HG03025 (cell line): ENCODE measurements at regions not wholly inside any gene's neighbourhood (a gene's known extent, or its start where the extent isn't known, plus 50 kb on each side); places are given as distances from the start of the nearest gene placed in this dataset.

Experiments used
- ATAC-seq: cut with Tn5 transposase; IDR thresholded peaks from one replicate; pipeline ENCODE4 v1.9.1; 2021; ENCODE audit warnings: mild to moderate bottlenecking, moderate library complexity; ENCODE audit not compliant: unreplicated experiment, low FRiP score

DNA sequence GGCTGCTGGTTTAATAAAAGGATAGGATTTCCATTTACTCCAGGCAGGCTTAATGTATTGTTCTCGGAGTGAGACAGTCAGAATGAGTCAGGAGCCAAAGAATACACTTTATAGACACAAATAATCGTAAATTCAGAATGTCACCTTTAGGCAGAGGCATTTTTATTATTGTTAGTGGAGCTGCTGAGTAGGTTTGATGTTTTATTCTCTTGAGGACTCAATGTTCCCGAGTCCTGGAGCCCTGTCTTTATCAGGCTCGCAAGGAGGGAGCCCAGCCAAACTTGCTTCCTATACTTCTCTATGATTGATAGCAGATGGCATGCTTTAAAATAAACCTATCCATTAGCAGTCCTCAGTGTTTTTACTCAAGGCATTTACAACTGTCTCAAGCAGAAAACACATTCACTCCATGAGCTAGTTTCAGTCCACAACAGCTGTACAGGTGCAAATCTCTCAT lies 492.3 kb upstream of the ZEB2 start:
- no peak for ATAC-seq

GRCh38 chr2:145010635-145011034 lies 490.7 kb upstream of the ZEB2 start:
- no peak for ATAC-seq

DNA sequence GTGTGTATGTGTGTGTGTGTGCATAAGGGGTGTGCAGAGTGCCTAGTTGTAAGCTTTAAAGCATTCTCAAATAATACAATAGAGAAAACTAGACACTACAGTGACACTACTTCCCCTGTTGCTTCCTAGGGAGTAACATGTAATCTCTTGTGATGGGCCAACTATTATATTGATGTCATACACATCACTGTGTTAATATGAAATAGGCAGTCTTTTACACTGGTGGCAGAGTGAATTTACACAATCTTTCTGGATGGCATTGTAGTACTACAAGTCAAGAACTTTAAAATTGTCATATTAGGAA lies 488.0 kb upstream of the ZEB2 start:
- ATAC-seq, result no peak

GRCh38 chr2:145007093-145007959 lies 487.4 kb upstream of the ZEB2 start:
- ATAC-seq, result no peak

DNA sequence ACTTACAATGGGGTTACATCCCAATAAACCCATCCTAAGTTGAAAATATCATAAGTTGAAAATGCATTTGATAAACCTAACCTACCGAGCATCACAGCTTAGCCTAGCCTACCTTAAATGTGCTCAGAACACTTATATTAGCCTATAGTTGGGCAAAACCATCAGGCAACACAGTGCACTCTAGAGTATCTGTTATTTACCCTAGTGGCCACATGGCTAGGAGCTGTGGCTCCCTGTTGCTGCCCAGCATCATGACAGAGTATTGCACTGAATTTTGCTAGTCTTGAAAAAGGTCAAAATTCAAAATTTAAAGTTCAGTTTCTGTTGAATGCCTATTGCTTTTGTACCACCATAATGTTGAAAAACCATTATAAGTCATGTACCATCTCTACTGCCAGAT lies 482.7 kb upstream of the ZEB2 start:
- no peak for ATAC-seq

DNA sequence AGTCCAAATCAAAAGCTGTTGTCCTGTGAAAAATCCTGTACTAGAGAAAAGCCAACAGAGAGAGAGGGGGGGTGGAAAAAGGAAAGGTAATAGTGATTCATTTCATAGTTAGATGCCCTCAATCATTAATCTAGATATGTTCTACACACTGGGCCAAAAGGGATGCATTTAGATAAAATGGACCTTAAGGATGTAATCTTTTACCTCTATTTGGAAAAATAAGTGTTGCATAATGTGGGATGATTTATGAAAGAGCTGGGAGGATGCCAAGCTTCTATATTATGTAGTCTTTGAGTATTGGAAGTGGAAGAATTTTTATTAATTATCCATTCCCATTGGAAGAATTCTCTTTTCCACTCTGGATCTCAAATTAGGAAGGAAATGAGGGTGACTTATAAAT lies 480.5 kb upstream of the ZEB2 start:
- no peak for ATAC-seq

- no peak for ATAC-seq
These were observed 480.0 kb upstream of the ZEB2 start for GRCh38 chr2:144999936-145000335.

DNA sequence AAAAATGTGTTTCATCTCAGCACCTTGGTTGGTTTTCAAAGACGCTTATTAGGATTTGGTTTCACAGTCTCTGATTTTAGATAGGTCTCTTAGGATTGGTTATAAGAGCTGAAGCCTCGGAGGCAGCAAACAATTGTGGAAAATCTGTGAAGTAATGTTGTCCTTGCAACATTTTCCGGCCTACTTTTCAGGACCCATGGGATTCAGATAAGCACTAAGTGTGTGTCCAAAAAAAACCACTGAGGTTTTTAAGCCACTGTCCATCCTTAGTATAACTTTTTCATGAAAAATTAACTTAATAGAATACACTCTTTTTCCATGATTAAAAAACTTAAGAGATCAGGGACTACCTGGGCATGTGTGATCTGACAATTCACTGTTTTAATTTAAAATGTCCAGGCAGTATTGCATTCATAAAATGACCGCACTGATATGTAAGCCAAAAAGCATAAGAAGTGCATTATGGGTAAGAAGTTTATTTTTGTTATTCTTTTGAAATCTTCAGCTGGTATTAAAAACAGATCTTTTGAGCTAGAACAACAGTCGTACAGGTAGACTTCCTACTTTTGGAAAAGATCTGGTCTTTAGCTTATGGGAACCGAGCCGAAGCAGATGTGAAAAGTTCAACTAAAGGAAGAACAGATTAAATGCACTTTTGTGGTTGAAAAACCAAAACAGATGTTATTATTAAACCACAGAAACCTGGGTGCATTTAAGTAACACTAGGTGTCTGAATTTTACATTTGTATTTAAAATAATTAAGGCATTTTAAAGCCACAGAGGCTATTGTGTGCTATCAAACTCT lies 479.4 kb upstream of the ZEB2 start:
- no peak for ATAC-seq

DNA sequence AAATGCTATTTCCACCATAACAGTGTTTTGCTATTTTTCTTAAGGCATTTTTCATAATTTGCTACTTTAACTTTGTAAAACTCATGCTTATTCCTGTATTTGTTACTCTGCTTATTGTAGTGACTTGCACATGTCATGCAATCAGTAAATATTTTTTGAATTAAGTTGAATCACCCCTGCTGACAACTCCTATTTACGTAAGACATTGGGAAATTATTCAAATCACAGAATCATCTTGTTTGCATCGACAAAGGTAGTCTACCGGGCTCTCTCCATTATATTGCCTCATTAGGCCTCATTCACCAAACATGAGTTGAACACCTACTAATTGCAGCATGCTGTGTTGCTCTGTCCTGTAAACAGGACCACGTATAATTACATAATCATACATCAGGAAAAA lies 478.5 kb upstream of the ZEB2 start:
- ATAC-seq, result no peak

GRCh38 chr2:144996225-144996795 lies 476.4 kb upstream of the ZEB2 start:
- no peak for ATAC-seq

DNA sequence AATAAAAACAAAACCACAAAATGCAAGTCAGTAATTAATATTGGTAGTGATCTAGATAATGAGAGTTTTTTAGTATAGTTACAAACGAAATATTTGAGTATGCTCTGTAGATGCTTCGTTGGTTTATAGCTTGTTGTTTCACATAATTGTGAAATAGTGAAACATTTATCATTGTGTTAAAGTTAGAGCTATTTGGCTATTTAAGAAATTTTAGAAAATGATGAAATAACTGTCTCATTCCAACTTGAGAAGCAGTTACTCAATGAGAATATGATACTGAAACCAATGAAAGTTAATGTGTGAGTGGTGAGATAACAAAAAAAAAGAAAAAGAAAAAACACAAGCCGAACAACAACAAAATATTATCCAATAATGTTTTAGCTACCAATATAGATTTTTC lies 475.6 kb upstream of the ZEB2 start:
- ATAC-seq, result no peak

GRCh38 chr2:144990661-144991060 lies 470.7 kb upstream of the ZEB2 start:
- ATAC-seq, result no peak

DNA sequence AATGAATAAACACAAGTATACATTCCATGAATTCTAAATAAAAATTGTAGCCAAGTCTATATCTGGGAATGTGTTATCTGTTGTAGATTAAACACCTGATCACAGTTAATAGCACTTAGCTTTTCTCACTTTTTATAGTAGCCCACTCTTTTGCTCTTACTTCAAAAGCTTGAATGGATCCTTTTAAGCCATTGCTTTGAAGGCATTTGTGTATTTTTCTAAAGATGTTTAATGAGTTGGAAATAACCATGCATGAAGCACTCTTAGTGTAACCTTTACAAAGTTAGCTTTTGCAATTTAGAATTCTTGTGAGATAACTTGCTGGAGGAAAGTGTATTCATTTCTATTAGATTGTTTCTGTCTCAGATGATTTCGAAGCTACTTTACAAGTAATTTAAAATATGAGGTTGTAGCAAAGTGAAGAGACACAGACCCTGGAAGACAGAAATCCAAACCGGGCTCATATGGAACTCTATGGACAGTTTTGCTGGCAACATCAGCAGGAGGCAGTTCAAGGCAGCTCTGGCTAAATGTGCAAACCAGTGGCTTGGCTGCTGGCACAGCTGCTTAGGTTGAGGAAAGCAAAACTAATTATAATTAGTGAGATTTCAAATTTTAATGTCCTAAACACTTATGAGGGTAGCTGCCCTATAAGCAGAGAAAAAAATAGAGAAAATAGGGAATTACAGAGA lies 469.8 kb upstream of the ZEB2 start:
- ATAC-seq, result no peak

DNA sequence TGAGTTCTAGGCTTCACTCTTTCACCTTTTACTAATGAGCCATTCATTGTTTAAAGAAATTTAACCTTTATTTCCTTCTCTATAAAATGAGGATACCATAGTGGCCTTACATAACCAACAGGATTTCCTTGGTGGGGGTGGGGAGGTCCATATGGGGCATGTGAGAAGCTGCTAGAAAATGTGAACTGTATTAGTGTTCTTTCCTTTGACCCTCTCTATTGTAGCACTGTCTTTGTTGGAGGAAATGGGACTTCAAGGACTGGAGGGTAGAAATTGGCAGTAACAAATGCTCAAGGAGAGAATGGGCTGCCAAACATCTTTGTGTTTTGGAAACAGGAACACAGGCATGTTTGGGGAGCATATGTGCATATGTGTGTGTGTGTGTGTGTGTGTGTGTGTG lies 468.7 kb upstream of the ZEB2 start:
- ATAC-seq, result no peak

DNA sequence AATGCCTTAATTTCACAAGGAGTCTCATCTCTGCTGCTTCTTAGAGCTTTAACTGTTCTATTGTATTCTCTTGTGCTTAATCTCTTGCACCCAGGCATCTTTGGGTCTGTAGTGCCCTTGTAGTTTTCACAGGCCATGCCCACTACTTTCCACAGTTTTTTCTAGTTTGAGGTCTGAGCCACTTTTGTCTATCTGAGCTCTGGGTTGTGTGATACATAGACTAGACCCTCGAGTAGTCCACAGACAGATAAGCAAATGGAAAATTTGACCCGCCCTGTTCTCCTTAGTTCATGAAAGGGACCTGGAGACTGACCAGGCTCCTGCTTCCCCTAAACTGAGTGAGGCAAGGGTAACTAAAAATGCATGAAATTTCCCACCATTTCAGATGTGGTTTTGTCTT lies 466.8 kb upstream of the ZEB2 start:
- no peak for ATAC-seq

GRCh38 chr2:144984038-144984437 lies 464.1 kb upstream of the ZEB2 start:
- no peak for ATAC-seq

- ATAC-seq, result no peak
These were observed 463.2 kb upstream of the ZEB2 start for GRCh38 chr2:144983107-144983506.

GRCh38 chr2:144982481-144982880 lies 462.6 kb upstream of the ZEB2 start:
- ATAC-seq, result no peak

- no peak for ATAC-seq
These were observed 456.0 kb upstream of the ZEB2 start for GRCh38 chr2:144975881-144976280.

DNA sequence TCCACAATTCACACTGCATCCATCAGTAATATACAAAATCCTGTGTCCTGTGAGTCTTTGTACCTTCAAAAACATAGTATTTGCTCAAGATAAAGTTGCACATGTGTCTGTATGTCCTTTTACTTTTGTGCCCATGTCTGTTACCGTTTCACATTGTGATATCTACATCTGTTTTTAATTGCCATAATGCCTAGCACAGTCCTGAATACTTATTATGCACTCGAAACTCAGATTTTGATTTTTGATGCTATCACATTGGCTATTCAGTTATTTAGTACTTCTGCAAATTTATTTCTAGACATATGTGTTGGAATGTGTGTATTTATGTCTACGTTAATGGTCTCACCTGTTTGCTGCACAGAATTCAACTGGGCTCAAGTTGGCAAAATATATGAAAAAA lies 452.8 kb upstream of the ZEB2 start:
- ATAC-seq, result no peak

GRCh38 chr2:144971786-144972335 lies 451.9 kb upstream of the ZEB2 start:
- ATAC-seq, result no peak
